NCI-H1930 (cell line): ENCODE measurements at regions not wholly inside any gene's neighbourhood (a gene's known extent, or its start where the extent isn't known, plus 50 kb on each side); places are given as distances from the start of the nearest gene placed in this dataset.

Experiments used
- DNase-seq, 2 experiments: peaks; one replicate each; lab custom pipeline; 2025; lab: John Stamatoyannopoulos, UW

DNA sequence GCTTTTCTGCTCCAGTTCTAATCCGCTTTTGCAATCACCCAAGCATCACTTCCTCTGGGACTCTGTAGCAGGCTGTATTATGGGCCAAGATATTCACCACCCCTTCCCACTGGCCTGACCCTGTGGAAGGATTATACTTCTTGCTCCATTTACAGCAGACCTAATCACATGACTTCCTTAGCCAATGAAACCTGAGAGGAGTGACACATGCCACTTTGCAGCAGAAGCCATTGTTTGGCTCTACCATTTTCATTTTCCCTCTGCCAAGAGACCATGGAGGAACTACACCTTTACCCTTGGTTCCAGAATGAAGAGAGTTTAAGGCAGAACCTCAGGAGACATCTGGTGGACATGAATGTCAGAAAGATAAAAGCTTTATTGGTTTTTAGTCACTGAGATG is 134.9 kb upstream of the HSD17B12 start:
- no peak for DNase-seq

DNA sequence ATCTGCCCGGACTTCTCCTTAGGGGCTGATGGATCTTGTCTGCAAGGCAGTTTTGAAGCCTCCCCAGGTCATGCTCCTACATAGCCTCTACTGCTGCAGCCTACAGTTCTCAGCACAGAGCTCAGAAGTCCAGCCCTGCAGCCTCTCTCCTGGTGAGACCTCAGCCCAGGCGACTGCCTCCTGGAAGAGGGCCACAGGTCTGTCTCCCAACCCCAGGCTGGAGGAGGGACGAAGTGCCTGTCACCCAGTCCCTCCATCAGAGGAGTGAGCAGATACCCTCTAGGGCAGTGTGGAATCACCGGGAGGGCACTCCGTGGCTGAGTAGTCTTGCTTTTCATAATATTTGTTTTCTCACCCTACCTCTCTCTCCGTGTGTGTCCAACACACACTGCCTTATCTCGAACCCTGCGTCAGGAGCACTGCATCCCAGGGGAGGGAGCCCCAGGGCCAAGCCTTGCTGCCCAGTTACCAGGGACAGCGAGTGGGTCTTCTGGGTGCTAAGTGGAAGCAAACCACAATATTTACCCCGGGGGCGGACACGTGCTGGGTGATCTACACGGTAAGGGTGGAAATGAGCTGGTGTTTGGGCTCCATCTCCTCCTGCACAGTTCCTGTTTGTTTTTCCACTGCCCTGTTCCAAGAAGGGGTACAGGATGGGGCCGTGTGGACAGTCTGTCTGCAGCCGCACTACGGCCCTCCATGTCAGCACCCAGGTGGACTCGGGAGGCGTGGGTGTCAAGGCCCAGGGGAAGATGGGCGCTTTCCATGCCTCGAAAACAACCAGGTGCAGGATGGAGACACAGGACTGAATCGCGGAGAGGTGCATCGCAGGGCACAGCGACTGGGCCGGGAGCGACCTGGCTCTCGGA is 133.7 kb upstream of the HSD17B12 start:
- no peak for DNase-seq

DNA sequence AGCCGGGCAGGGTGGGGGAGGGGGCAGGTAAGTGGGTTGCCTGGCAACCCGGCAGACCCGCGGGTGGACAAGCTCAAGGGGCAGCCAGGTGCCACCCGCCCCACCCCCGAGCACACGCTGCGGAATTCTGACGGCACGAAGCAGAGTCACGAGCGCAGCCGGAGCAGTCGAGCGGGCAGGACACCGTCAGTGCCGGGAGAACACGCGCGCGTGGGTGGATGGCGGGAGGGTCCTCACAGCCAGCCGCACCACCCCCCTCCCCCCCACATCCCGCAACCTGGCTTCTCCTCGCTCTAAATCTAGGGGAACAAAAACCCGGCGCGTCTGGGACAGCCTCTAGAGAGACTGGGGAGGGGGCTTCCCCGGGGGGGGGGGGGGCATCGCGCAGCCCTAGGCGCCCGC is 133.1 kb upstream of the HSD17B12 start:
- DNase-seq = peak in 1 of 2 experiments; percentile 24

DNA sequence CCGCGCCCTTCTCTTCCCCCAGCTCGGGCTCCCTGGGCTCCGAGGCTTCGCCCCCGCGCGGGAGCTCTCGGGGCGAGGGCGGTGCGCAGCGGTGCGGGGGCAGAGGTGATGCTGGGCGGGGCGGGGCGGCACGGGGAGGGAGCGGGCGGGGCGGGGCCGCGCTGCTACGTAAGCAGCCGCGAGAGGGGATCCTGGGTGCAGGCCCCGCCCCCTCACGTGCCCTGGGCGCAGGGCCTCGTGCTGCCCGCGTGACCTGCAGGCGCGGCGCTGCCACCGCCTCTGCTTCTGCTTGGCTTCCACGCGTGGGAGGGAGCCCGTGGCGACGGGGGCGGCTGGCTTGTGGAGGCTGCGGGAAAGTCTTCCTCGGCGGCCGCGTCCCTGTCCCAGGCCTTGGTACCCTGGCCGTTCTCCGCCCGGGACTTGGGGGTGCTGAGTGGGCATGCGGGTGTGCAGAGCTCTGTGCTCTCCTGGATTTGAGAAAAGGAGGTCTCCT is 132.6 kb upstream of the HSD17B12 start:
- DNase-seq = peak; percentile 62 to 64

DNA sequence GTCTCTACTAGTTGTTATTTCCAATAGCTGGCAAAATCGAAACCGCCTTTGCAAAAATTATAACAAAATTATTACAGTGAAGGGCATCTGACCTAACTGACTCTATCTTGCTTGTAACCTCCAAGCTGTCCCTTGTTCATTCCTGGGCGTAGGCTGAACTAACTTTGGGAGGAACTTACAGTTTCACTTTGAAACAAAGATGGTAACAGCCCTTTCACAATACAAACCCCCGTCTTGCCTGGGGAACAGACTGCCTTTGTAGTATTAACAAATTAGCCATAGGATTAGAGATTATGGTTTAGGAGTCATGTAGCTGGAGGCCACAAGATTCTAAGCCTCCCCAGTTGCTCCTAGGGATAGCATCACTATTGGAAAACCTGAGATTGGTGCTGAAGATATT is 131.6 kb upstream of the HSD17B12 start:
- no peak for DNase-seq

DNA sequence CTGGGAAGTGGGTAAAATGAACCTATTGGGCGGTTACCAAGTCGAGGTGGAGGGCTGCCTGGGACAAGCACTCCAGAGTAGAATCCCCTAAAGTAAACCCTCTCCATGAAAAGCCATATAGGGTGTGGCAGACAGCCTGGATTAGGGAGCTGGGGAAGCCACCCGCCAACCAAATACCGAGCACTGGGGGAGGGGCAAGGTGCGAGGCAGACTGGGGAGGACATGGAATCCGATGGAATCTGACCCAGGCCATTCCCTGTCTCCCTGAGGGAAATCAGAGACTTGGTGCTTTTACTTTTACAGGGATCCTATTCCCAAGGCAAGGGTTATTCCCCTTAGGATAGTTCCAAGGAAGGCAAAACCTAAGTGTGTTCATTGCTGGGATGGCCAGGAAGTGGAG is 130.9 kb upstream of the HSD17B12 start:
- DNase-seq = no peak

DNA sequence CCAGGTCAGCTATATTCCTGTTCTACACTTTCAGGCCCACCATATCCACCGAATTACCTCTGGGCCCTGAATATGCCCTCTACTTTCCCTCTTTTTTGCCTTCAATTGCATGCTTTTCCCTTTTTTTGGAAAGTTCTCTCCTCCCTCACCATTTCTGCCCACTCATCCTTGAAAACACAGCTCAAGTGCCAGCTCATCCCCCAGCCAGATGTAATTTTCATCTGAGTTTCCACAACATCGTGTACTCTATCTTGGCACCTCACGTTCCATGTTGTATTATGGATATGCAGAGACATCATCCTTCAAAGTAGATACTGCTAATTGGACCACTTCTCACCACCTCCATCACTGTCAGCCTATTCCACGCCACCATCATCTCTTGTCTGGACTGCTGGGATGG is 129.8 kb upstream of the HSD17B12 start:
- no peak for DNase-seq

DNA sequence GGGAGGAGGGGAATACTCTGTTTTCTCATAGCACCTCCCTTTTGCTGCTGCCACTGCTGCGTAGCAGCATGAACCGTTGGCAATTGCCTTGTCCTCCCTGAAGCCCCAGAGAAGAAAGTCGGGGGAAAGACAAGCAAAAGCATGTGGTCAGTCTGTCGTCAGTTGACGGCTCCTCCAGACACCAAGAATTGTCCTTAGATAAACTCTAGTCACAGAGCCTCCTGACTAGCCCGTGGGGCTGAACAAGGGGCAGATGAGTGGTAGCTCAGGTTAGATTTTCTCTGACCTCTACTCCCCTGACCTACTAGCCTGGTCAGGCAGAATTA is 126.4 kb upstream of the HSD17B12 start:
- DNase-seq = no peak

DNA sequence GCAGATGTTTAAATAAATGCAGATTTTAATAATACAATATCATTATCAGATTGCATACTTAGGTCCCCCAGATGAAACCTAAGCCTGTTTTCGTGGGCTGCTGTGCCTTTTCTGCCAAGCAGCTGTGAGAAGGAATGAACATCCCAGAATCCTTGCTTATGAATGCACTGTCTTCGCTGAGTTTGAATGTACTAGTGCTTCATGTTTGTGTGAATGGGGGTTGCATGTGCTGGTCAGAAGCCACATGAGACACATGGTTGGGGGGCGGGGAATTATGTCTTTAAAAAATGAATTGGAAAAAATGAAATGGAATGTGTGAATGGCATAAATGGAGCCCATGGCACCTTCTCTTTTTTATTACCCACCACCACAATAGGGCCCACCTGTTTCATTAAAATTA is 125.4 kb upstream of the HSD17B12 start:
- DNase-seq = no peak

DNA sequence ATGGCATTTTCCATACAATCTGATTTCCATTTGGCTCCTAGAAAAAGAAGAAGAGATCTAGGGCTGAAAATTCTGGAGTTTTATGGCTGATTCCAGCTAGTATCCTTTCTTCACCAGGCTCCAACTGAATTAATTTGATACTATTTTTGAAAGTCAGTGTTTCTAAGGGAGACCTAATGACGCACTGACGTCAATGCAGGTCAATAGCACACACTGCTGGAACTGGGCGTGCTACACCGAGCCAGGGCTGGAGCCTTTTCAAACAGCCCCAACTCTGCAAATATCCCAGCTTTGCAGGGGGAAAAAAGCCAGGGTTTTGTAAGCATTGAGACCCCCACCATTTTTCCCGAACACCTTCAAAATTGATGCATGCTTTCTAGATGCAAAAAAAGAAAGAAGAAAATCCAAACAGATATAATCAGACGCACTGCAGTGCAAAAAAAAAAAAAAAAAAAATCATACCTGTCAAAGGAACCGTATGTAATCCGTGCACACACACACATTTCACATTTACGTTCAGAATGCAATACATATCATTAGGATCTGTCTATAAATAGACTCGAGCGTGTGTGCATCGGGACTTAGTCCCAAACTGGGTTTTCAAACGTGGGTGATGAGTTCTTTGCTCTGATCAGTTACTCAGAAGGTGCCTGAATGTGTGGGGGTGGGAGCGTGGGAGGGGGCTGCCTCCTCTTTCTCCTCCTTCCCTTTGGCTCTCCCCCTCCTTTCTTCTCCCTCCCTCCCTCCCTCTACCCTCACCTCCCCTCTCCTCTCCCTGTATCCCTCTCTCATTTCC is 124.5 kb upstream of the HSD17B12 start:
- DNase-seq = peak; percentile 20 to 30

DNA sequence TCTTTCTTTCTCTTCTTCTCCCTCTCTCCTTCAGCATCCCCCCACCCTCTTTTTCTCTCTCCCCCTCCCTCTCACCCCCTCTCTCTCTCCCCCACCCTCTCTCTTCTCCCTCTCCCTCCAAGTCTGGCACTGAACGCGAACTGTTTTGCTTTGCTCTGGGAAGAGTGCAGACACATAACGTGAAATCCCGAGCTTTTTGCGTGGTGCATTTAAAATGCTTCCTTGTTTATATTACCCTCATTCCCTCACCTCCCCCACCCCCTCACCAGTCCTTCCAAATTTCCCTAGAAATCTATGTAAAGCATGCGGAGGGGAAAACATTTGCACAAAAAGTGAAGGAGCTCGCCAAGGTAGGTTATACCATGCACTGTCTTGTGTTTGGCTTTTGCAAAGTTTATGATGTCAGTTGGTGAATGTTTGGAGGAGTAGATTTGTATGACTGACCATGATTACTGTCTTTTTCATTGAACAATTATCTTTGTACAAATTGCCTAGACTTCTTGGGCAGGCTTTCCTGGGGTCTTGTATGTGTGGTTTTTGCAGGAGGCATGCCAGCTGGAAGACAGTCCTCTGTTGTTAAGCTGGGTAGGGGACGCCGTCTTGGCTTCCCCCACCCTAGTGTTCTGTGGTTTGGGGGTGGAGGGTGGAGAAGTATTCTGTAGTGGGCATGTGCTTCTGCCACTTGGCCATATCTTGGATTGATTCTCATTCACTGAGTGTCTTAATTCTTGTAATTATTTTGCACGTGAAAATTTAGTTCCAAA is 123.7 kb upstream of the HSD17B12 start:
- DNase-seq = no peak

DNA sequence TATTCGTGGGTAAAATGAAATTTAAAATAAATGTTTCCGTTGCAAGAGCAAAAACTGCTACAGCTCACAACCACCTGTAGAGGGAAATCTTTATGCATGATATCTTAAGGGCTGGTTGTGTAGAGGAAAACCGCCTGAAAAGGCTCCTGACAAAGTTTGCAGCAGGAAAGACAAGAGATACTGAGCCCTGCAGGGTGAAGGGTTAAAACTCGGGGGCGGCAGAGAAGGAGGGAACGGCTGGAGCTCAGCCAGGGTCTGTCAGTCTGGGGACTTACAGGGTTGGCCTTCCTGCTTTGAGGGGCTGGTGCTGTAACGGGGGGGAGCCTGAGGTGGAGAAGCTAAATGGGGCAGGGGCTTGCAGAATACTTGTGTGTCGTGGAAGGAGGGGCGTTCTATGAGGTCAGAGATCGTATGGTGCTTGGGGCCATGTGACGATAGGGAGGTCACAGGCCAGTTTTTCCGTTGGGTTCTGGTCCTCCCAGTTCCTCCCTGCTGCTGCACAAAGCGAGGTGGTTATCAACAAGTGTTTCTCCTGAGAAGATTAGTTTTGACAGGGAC is 122.9 kb upstream of the HSD17B12 start:
- no peak for DNase-seq

DNA sequence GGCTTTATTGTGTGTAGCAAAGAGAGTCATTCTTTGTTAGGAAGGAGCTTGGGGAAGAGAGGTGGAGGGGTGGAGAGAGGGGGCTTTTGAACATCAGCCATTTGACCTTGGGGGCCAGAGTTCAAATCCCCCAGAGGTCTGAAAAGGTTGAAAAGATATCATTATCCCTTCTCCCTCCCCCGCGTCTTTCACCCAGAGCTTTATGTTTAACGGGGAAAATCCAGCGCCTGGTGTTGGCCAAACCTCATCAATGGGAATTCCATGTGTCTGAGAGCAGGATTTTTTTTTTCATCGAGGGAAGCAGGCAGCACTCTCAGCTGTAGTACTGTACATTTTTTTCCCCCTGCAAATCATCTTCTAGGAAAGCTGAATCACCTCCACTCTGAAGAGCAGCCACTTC is 122.4 kb upstream of the HSD17B12 start:
- DNase-seq = no peak

DNA sequence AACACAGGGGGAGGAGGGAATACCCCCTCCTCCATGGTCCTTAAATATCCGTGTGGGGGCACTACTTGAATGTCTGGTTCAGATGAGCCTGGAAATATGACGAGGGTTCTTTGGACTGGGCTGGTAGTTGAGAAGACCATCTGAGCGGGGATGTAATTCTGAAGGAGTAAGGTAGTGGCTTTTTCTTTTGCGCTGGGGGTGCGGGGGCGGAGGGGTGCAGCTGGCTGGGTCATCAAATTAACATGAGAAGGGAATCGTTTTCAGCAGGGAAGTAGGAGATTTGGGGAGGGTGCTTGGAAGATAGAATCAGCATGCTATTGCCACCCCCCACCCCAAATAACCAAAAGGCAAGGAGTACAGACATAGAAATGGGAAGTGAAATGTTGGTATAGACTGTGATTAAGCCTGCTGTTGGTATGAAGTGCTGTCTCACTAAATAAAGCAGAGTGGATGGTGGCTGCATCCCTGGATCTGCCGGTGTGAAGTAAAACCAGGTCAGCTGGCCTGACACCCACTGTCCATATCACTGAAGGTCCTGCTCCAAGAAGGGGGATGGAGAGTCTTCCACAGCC is 121.9 kb upstream of the HSD17B12 start:
- DNase-seq = no peak

DNA sequence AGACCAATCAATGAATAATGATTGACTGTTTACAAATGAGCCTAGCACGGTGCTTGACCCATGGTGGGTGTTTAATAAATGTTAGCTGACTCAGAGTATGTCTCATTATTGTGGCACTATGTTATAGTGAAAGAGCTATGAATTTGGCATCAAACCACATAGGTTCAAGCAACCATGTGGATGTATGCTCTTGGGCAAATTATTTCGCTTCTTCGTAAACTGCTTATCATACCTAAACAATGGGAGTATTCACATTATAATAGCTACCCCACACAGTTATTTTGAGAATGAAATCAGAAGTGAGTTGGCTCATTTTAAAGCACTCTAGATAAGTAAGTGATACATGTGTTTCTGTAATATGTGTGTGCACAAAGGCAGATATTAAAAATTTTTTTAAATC is 118.7 kb upstream of the HSD17B12 start:
- no peak for DNase-seq

DNA sequence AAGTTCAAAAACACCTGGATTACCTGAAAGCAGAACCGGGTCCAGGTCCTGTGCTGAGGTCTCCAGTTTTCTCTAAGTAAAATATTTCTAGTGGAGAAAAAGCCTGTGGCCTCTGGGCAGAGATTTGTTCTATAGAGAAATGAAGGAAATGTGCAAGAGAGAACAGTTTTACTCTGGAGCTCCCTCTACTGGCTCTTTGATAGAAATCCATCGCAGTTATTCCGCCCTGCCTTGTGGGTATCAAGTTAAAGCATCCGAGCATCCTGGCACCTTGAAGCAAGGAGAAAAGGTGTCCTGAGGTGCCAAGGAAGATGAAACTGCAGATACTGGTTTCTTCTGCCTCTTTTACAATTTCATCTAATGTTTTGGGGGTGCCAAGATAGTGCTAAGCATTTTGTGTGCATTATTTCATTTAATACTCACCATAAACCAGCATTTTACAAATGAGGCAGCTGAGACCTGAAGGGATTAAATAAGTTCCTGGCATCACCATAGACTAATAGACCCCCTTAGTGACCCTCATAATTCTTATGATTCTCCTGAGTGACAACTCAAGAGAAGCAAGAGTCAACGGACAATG is 113.1 kb upstream of the HSD17B12 start:
- peak; percentile 33 to 42 for DNase-seq

DNA sequence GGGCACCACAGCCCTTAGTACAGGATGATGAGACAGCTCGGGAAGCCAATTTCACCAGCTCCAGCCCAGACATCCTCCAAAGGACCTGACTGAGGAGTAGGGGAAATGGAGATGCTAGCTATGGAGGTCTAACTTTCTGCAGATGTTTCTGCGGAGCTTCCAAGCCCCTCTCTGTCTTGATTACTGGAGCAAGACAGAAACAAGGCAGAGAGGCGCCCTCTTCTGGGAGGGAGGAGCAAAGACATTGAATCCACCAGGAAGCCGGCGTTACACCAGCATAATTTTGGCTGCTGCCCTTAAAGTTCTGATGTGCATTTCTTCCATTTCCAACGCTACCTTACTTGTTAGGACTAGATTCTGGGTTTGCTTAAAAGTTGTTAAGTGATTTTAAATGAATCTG is 107.3 kb upstream of the HSD17B12 start:
- peak; percentile 56 to 72 for DNase-seq

DNA sequence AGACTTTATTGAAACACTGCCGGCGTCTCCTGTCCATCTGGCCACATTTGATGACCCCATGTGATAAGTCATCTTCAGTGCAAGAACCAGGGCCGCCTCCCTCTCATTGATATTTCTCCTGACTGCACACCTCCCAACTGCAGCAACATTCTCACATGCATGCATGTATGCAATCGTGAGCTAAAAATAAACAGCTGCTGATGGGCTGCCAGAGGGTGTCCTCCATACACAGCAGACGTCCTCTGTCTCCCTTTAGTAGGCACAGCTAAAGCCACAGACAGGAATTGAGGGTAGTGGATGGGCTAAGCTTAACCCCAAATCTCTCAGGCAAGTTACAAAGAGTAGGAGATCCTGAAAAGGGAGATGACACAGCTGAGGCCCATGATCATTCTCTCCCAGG is 106.7 kb upstream of the HSD17B12 start:
- no peak for DNase-seq

DNA sequence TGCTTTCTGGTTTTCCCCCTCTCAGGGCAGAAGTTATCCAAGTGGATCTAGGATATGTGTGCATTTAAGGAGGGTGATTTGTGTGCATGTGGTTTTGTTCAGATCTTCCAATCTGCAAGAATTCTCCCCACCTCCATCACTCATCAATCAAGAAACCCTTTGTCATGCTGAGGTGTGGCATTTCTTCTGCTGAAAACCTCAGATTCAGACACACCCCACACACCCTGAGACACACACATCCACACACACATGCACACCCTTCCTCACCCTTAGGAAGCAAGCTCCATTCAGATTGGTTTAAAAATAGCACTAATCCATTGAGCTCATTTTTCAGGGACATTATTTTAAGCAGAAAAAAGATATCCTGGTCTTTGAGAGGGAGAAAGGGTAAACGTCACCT is 106.1 kb upstream of the HSD17B12 start:
- no peak for DNase-seq

DNA sequence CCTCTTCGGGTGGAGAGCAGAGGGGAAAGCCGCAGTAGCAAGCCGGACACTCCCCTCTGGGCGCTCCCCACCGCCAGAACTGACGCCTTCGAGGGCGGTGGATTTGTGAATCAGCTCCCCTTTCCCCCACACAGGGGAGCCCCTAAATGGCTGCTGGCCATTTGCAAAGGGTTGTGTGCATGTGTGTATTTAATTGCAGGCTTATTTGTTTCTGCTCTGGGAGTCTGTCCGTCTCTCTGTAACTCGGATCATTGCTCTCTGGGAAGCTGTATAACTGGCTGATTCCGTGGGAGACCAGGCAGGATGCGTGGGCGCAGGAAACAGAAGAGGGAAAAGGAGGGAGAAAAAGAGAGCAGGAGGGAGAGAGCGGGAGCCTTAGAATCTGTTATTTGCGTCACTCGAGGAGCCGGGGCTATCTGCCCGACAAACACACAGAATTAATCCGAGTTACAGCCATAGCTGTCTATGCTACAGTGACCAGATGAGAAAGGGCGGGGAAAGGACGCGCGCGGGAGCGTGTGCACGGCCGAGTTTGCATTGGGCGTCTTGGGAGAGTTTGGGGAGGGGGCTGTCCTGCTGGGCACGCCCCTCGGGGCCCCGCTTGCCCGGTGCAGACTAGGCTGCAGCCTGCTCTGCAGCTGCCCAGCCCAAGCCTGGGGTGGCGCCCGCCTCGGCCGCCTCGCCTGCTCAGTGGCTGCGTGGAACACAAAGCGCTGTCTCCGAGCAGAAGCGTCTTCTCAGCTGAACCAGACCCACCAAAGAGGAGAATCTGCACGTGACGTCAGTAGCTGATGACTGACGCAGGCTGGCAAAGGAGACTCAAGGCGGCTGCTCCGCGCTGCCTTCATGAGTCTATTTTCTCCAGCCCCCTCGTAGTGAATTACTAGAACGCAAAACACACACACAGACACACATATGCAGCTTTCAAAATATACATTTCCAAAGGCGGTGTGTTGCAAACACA is 105.3 kb upstream of the HSD17B12 start:
- peak; percentile 80 to 81 for DNase-seq
